Mesothelial cell of epicardium (in vitro differentiated cells): ENCODE measurements at regions not wholly inside any gene's neighbourhood (a gene's known extent, or its start where the extent isn't known, plus 50 kb on each side); places are given as distances from the start of the nearest gene placed in this dataset.

Experiments
- DNase-seq, 2 experiments: peaks; one replicate each; pipeline ENCODE4 v3.0.0; 2021; ENCODE audit warnings: low spot score in 2 of 2; ENCODE audit not compliant: unreplicated experiment in 2 of 2
- H3K27ac Mint-ChIP-seq: 2 replicates; pipeline ENCODE4 v1.8.0; 2021; ENCODE audit warnings: mixed read lengths
- H3K27me3 Mint-ChIP-seq: 2 replicates; pipeline ENCODE4 v1.8.0; 2021; ENCODE audit warnings: low read depth, mixed read lengths
- H3K36me3 Mint-ChIP-seq: 2 replicates; pipeline ENCODE4 v1.8.0; 2021; ENCODE audit warnings: mixed read lengths
- H3K4me1 Mint-ChIP-seq: 2 replicates; pipeline ENCODE4 v1.8.0; 2021; ENCODE audit warnings: mixed read lengths
- H3K4me3 Mint-ChIP-seq: 2 replicates; pipeline ENCODE4 v1.8.0; 2021; ENCODE audit warnings: mild to moderate bottlenecking, moderate library complexity, mixed read lengths
- H3K9me3 Mint-ChIP-seq: 2 replicates; pipeline ENCODE4 v1.8.0; 2021; ENCODE audit warnings: mixed read lengths
- TF ChIP-seq, protein P1 (sequence below): fragments of 200-600 bp; sonication (generic); IDR thresholded peaks from one replicate; pipeline ENCODE4 v1.5.0; 2021; ENCODE audit warnings: antibody characterized with exemption; ENCODE audit not compliant: unreplicated experiment

DNA sequence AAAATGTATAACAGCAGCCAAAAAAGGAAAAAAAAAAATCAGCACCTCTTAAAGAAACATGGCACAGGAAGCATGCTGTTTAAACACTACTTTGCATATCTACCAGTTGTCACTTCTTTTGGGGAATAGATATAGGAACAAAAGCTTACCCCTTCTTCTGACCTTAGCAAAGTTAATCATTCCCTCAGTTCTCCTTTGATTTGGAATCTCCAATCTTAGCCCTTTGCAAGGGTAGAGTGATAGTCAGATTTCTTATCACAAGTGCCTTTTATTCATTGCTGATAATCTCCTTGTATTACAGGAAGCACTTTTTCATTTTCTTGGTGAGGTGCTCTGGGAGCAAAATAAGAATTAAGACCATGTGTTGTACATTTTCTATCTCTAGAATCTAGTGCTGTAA, 1327.6 kb downstream of the OLFM4 start:
- TF ChIP-seq, protein P1, sequence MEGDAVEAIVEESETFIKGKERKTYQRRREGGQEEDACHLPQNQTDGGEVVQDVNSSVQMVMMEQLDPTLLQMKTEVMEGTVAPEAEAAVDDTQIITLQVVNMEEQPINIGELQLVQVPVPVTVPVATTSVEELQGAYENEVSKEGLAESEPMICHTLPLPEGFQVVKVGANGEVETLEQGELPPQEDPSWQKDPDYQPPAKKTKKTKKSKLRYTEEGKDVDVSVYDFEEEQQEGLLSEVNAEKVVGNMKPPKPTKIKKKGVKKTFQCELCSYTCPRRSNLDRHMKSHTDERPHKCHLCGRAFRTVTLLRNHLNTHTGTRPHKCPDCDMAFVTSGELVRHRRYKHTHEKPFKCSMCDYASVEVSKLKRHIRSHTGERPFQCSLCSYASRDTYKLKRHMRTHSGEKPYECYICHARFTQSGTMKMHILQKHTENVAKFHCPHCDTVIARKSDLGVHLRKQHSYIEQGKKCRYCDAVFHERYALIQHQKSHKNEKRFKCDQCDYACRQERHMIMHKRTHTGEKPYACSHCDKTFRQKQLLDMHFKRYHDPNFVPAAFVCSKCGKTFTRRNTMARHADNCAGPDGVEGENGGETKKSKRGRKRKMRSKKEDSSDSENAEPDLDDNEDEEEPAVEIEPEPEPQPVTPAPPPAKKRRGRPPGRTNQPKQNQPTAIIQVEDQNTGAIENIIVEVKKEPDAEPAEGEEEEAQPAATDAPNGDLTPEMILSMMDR: no peak
- no peak for DNase-seq
- Mint-ChIP-seq H3K4me1 (peaks cover 18% of the 10 kb centered on the region), H3K27me3 (no peaks in the 10 kb centered on the region), H3K27ac (peak overlapping the region; percentile 61), H3K36me3 (no peaks in the 10 kb centered on the region), H3K9me3 (peaks cover 6% of the 10 kb centered on the region), H3K4me3 (no peak overlapping the region)

GRCh38 chr13:54356849-54357248, 1328.2 kb downstream of the OLFM4 start:
- no peak overlapping the region for H3K4me3 Mint-ChIP-seq
- no peak overlapping the region for H3K27ac Mint-ChIP-seq
- no peak for DNase-seq
- TF ChIP-seq, protein P1: no peak
- H3K36me3 Mint-ChIP-seq: no peaks in the 10 kb centered on the region
- peaks cover 6% of the 10 kb centered on the region for H3K9me3 Mint-ChIP-seq
- no peaks in the 10 kb centered on the region for H3K27me3 Mint-ChIP-seq
- H3K4me1 Mint-ChIP-seq: peaks cover 18% of the 10 kb centered on the region

DNA sequence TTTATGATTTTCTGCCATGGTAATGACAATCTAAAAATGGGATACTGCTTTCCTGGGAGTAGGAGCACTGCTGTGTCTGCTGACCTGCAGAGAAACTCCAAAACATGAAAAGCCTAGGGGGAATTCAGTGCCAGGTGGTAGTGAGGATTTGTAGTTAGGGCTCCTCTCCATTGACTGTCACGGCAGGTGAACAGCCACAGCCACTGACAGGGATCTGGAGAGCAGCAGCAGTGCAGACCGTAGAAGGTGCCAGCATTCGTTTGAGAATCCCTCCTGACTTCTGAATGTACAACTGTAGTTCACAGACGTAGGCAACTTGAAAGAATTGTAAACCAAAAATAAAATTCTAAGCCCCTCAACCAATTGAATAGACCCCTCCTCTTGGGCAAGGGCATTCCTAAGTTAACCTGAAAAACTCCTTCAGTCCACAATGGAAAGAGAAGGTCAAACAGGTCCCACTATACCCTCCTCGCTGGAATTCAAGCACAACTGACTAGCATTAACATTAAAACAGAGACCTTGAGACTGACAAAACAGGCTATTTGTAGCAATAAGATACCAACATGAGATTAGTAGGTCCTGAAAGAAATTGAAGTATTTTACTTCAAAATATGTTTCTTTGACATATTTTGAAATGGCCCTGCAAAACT, 1328.8 kb downstream of the OLFM4 start:
- Mint-ChIP-seq H3K9me3 (peaks cover 6% of the 10 kb centered on the region), H3K36me3 (no peaks in the 10 kb centered on the region), H3K4me1 (peaks cover 18% of the 10 kb centered on the region), H3K27me3 (no peaks in the 10 kb centered on the region), H3K27ac (no peak overlapping the region), H3K4me3 (no peak overlapping the region)
- DNase-seq: no peak
- TF ChIP-seq, protein P1: no peak

DNA sequence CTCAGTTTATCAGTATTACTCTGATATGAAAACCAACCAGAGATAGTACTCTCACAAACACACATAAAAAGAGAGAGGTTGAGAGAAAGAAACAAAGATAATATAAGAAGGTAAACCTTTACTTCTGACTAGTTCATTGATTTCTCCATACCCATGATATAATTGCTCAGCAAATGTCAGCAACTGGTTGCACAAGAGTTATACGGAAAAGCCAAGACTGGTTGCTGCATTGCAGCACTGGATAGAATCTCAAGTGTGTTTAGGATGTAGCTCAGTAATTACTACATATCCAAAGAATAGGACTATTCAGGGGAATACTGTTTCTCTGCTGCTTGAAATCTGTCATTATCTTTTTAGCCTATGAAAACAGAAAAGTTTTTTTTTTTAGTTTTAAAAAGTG, 1332.8 kb downstream of the OLFM4 start:
- H3K4me3 Mint-ChIP-seq: no peak overlapping the region
- DNase-seq: no peak
- peaks cover 11% of the 10 kb centered on the region for H3K9me3 Mint-ChIP-seq
- H3K27me3 Mint-ChIP-seq: no peaks in the 10 kb centered on the region
- H3K27ac Mint-ChIP-seq: no peak overlapping the region
- H3K4me1 Mint-ChIP-seq: peaks cover 10% of the 10 kb centered on the region
- no peaks in the 10 kb centered on the region for H3K36me3 Mint-ChIP-seq
- TF ChIP-seq, protein P1: no peak

DNA sequence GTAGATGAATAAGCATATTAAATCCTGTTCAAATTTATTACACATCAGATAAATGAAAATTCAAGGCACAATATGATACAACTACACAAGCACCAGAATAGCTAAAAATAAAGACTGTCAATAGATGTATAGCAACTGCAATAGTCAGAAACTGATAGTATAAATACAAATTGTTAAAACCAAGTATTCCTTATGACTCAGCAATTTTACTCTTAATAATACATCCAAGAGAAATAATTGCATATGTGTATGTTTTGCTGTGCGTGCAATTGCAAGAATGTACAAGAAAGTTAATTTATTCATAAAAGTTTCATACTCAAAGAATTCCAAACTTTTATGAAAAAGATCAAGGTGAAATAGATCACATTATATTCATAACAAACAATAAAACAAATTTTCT, 1338.1 kb downstream of the OLFM4 start:
- Mint-ChIP-seq H3K36me3 (peaks cover 6% of the 10 kb centered on the region), H3K9me3 (peaks cover 23% of the 10 kb centered on the region), H3K4me3 (no peak overlapping the region), H3K27ac (no peak overlapping the region), H3K27me3 (no peaks in the 10 kb centered on the region), H3K4me1 (no peaks in the 10 kb centered on the region)
- no peak for DNase-seq
- TF ChIP-seq, protein P1: no peak
